CD4-positive, alpha-beta T cell (primary cell): ENCODE measurements at regions not wholly inside any gene's neighbourhood (a gene's known extent, or its start where the extent isn't known, plus 50 kb on each side); places are given as distances from the start of the nearest gene placed in this dataset.

ENCODE experiments used
- ATAC-seq: fragments of 200-7000 bp; cut with Tn5 transposase; one replicate; pipeline ENCODE4 v1.10.0; 2022; ENCODE audit warnings: mild to moderate bottlenecking; ENCODE audit not compliant: poor library complexity
- CTCF ChIA-PET: fragments of 350-600 bp; sonication (Branson Sonifier 250); formaldehyde crosslinking; loops from one replicate; lab custom pipeline; 2021; ENCODE audit warnings: antibody characterized with exemption, inconsistent platforms; lab: Charles Lee
- POLR2A ChIA-PET: fragments of 350-600 bp; sonication (Branson Sonifier 250); formaldehyde crosslinking; loops from one replicate; lab custom pipeline; 2021; ENCODE audit warnings: antibody characterized with exemption, inconsistent platforms; lab: Charles Lee
- DNase-seq, 14 experiments: peaks; one replicate each; pipeline ENCODE4 v3.0.0-alpha.2; 2013 to 2020; ENCODE audit warnings: mixed read lengths in 2 of 14
- H3K27ac ChIP-seq, 2 donors: one replicate each; pipeline versions ENCODE4 v1.5.1 to v1.7.0; 2013; ENCODE audit warnings: low read length in 2 of 2, low read depth in 1 of 2, mild to moderate bottlenecking in 1 of 2
- H3K27me3 ChIP-seq, 2 experiments: 1 replicate in 1 of 2; 2 replicates in 1 of 2; pipeline versions ENCODE4 v1.6.1 to v1.7.0; 2013; ENCODE audit warnings: low read length in 2 of 2, control low read depth in 1 of 2, mild to moderate bottlenecking in 1 of 2, moderate library complexity in 1 of 2; ENCODE audit not compliant: insufficient read depth in 2 of 2, control insufficient read depth in 1 of 2
- H3K36me3 ChIP-seq: one replicate; pipeline ENCODE4 v1.6.1; 2013; ENCODE audit warnings: low read length, control low read depth; ENCODE audit not compliant: insufficient read depth
- H3K4me1 ChIP-seq: one replicate; pipeline ENCODE4 v1.6.1; 2013; ENCODE audit warnings: low read length, control low read depth; ENCODE audit not compliant: insufficient read depth
- H3K4me3 ChIP-seq: one replicate; pipeline ENCODE4 v1.5.1; 2013; ENCODE audit warnings: mild to moderate bottlenecking, low read length, moderate library complexity
- H3K9me3 ChIP-seq, 2 experiments: 1 replicate in 1 of 2; 2 replicates in 1 of 2; pipeline versions ENCODE4 v1.6.1 to v1.7.0; 2013; ENCODE audit warnings: low read length in 2 of 2, mild to moderate bottlenecking in 2 of 2, control low read depth in 1 of 2, moderate library complexity in 1 of 2; ENCODE audit not compliant: control insufficient read depth in 1 of 2, insufficient read depth in 1 of 2
- H3K27ac Mint-ChIP-seq: one replicate; pipeline ENCODE4 v1.8.0; 2020; ENCODE audit warnings: mixed read lengths
- H3K27me3 Mint-ChIP-seq: one replicate; pipeline ENCODE4 v1.8.0; 2021; ENCODE audit warnings: mixed read lengths
- H3K36me3 Mint-ChIP-seq: one replicate; pipeline ENCODE4 v1.8.0; 2021; ENCODE audit warnings: low read depth, mixed read lengths
- H3K4me1 Mint-ChIP-seq: one replicate; pipeline ENCODE4 v1.8.0; 2021; ENCODE audit warnings: low read depth, mixed read lengths
- H3K4me3 Mint-ChIP-seq: one replicate; pipeline ENCODE4 v1.8.0; 2020; ENCODE audit warnings: mild to moderate bottlenecking, mixed read lengths
- H3K9me3 Mint-ChIP-seq: one replicate; pipeline ENCODE4 v1.8.0; 2020; ENCODE audit warnings: mixed read lengths
- CTCF ChIP-seq: fragments of 200-600 bp; IDR thresholded peaks from one replicate; pipeline ENCODE4 v1.8.0; 2022; ENCODE audit warnings: antibody characterized with exemption, mild to moderate bottlenecking
- intact Hi-C, 2 experiments: fragments of 100-400 bp; cut with DNase I in 1 of 2; cut with micrococcal nuclease in 1 of 2; formaldehyde crosslinking; loops; one replicate each; pipeline versions ENCODE4 v1.15.1 to v1.9.0; 2023 to 2025; cut with DNase I, micrococcal nuclease

GRCh38 chr3:110744723-110745122 lies 326.9 kb upstream of the NECTIN3 start:
- Mint-ChIP-seq H3K9me3 (no peaks in the 10 kb centered on the region), H3K27ac (no peak overlapping the region), H3K36me3 (no peaks in the 10 kb centered on the region), H3K4me1 (no peaks in the 10 kb centered on the region), H3K4me3 (no peak overlapping the region), H3K27me3 (peaks cover 11% of the 10 kb centered on the region)
- Histone ChIP-seq H3K36me3 (no peaks in the 10 kb centered on the region), H3K9me3 (no peaks in the 10 kb centered on the region), H3K4me1 (no peaks in the 10 kb centered on the region), H3K4me3 (no peak overlapping the region), H3K27ac (no peak overlapping the region), H3K27me3 (no peaks in the 10 kb centered on the region)
- DNase-seq = no peak
- CTCF ChIA-PET = interaction anchor here (1.4 kb wide), 1 partner anchor 29 kb away, joined by 3 read pairs; no protein-coding TSS in a partner anchor
- intact Hi-C loops = no loop called here
- POLR2A ChIA-PET = no interaction called here
- TF ChIP-seq CTCF = no peak
- ATAC-seq = no peak

GRCh38 chr3:110749006-110749405 lies 322.6 kb upstream of the NECTIN3 start:
- POLR2A ChIA-PET = no interaction called here
- CTCF ChIA-PET = no interaction called here

DNA sequence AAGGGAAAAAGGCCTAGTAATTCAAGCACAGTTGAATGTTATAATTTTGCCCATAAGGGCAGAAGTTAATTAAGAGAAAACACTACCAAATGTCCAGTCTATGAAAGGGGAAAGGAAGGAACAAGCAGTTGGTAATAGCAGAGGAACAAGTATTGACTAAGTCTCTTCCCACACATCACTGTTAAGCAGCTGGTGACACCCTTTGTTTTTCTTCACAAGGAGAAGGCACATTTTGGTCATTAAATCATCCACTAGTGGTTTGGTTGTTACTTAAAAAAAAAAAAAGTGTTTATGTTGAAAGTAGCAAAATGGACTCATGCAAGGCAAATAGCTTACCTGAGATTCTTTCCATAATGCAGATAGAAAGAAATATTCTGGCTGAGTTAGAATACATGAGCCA lies 321.4 kb upstream of the NECTIN3 start:
- POLR2A ChIA-PET = interaction anchor here (0.6 kb wide), 2 partner anchors 9 to 149 kb away, joined by 3 read pairs; no protein-coding TSS in a partner anchor
- no peak overlapping the region for H3K27ac ChIP-seq
- ATAC-seq (no peak), DNase-seq (no peak)
- H3K27me3 Mint-ChIP-seq = peaks cover 5% of the 10 kb centered on the region
- intact Hi-C loops = no loop called here
- H3K4me3 ChIP-seq = no peak overlapping the region
- H3K27me3 ChIP-seq = no peaks in the 10 kb centered on the region
- H3K36me3 ChIP-seq = no peaks in the 10 kb centered on the region
- H3K9me3 Mint-ChIP-seq = no peaks in the 10 kb centered on the region
- H3K36me3 Mint-ChIP-seq = no peaks in the 10 kb centered on the region
- H3K9me3 ChIP-seq = no peaks in the 10 kb centered on the region
- no peaks in the 10 kb centered on the region for H3K4me1 Mint-ChIP-seq
- no peak overlapping the region for H3K27ac Mint-ChIP-seq
- no peaks in the 10 kb centered on the region for H3K4me1 ChIP-seq
- CTCF ChIA-PET = no interaction called here
- TF ChIP-seq CTCF = no peak
- no peak overlapping the region for H3K4me3 Mint-ChIP-seq

More at GRCh38 chr3:110749006-110749405, 322.6 kb upstream of the NECTIN3 start:
- H3K27me3 Mint-ChIP-seq = peaks cover 5% of the 10 kb centered on the region
- H3K27ac ChIP-seq = no peak overlapping the region
- ATAC-seq = no peak
- H3K27me3 ChIP-seq = no peaks in the 10 kb centered on the region
- no peaks in the 10 kb centered on the region for H3K4me1 Mint-ChIP-seq
- no peaks in the 10 kb centered on the region for H3K36me3 ChIP-seq
- TF ChIP-seq CTCF = no peak
- H3K36me3 Mint-ChIP-seq = no peaks in the 10 kb centered on the region
- no peak for DNase-seq
- no peaks in the 10 kb centered on the region for H3K9me3 Mint-ChIP-seq
- no peak overlapping the region for H3K4me3 Mint-ChIP-seq
- H3K4me1 ChIP-seq = no peaks in the 10 kb centered on the region
- H3K9me3 ChIP-seq = no peaks in the 10 kb centered on the region
- H3K27ac Mint-ChIP-seq = no peak overlapping the region
- H3K4me3 ChIP-seq = no peak overlapping the region
- intact Hi-C loops = no loop called here
